HepG2 (cell line): ENCODE measurements at regions not wholly inside any gene's neighbourhood (a gene's known extent, or its start where the extent isn't known, plus 50 kb on each side); places are given as distances from the start of the nearest gene placed in this dataset.

ENCODE experiments used
- DPF2 ChIP-seq: sonication (generic); formaldehyde crosslinking; IDR thresholded peaks from 2 replicates; pipeline ENCODE4 v1.4.0; 2020; ENCODE audit warnings: mild to moderate bottlenecking, low read depth, missing genetic modification reagents, borderline replicate concordance
- EZH2 ChIP-seq: conservative IDR thresholded peaks from 2 replicates; pipeline ENCODE4 v1.6.1; 2012; ENCODE audit warnings: mild to moderate bottlenecking, low read depth, low read length, moderate library complexity
- HNF4A ChIP-seq: sonication (generic); formaldehyde crosslinking; IDR thresholded peaks from 2 replicates; pipeline ENCODE4 v1.4.0; 2020; ENCODE audit warnings: missing genetic modification reagents
- MAZ ChIP-seq, 2 experiments: sonication (generic) in 1 of 2; formaldehyde crosslinking in 1 of 2; IDR thresholded peaks; 2 replicates each; pipeline versions ENCODE4 v1.5.0 to v1.6.1; 2012 to 2020; ENCODE audit warnings: low read depth in 2 of 2, mild to moderate bottlenecking in 2 of 2, borderline replicate concordance in 1 of 2, improper control_type of control experiment in 1 of 2, low read length in 1 of 2, missing genetic modification reagents in 1 of 2, moderate library complexity in 1 of 2
- SAFB2 ChIP-seq: sonication (generic); formaldehyde crosslinking; IDR thresholded peaks from 2 replicates; pipeline ENCODE4 v1.5.1; 2020; ENCODE audit warnings: missing genetic modification reagents, low read depth, mild to moderate bottlenecking, borderline replicate concordance
- THYN1 ChIP-seq: sonication (generic); formaldehyde crosslinking; IDR thresholded peaks from 2 replicates; pipeline ENCODE4 v1.8.1; 2023; ENCODE audit warnings: low read depth, mild to moderate bottlenecking, moderate library complexity, missing genetic modification reagents, borderline replicate concordance
- TRIM24 ChIP-seq: sonication (generic); formaldehyde crosslinking; IDR thresholded peaks from 2 replicates; pipeline ENCODE4 v1.8.0; 2022; ENCODE audit warnings: mild to moderate bottlenecking, missing genetic modification reagents
- ZBTB7A ChIP-seq: sonication (generic); formaldehyde crosslinking; IDR thresholded peaks from 2 replicates; pipeline ENCODE4 v1.8.0; 2022; ENCODE audit warnings: mild to moderate bottlenecking, missing genetic modification reagents
- ZNF251 ChIP-seq: sonication (generic); formaldehyde crosslinking; IDR thresholded peaks from 2 replicates; pipeline ENCODE4 v1.9.0; 2021; ENCODE audit warnings: mild to moderate bottlenecking, missing genetic modification reagents
- ZNF3 ChIP-seq: IDR thresholded peaks from 2 replicates; pipeline ENCODE4 v1.7.0; 2017; ENCODE audit warnings: inconsistent platforms
- TF ChIP-seq, protein P1 (sequence below): sonication (generic); formaldehyde crosslinking; IDR thresholded peaks from 2 replicates; pipeline ENCODE4 v1.5.0; 2020; ENCODE audit warnings: mild to moderate bottlenecking, missing genetic modification reagents, borderline replicate concordance
- TF ChIP-seq, protein P2 (sequence below): sonication (generic); formaldehyde crosslinking; IDR thresholded peaks from 2 replicates; pipeline ENCODE4 v1.5.0; 2020; ENCODE audit warnings: mild to moderate bottlenecking, missing genetic modification reagents, moderate library complexity

DNA sequence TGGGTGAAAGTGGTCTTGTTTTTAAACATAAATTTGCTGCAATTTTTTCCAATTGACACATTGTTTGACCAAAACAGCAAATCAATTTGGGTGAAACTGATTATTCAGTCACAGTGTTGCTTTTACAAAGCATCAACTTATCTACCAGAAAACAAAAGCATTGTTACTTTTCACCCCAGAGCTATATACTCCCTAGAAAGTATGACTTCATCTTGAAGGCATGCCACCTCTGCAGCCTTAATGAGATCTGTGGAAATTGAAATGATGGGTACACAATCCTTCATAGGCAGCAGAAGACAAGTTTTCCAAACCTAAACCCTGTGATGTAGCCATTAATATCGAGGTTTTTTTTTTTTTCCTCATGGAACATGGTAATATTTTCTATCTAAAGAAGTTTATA is 615.9 kb downstream of the CHSY3 start:
- no peak for TF ChIP-seq MAZ (IDR thresholded peaks at IDR 0.05; ENCODE audit: borderline replicate concordance, low read depth, low read length)
- no peak for TF ChIP-seq MAZ (CRISPR knock-in tag; IDR thresholded peaks at IDR 0.05; ENCODE audit: low read depth)
- TF ChIP-seq SAFB2 (CRISPR knock-in tag): no peak
- TF ChIP-seq TRIM24 (CRISPR knock-in tag): no peak
- TF ChIP-seq, protein P1, sequence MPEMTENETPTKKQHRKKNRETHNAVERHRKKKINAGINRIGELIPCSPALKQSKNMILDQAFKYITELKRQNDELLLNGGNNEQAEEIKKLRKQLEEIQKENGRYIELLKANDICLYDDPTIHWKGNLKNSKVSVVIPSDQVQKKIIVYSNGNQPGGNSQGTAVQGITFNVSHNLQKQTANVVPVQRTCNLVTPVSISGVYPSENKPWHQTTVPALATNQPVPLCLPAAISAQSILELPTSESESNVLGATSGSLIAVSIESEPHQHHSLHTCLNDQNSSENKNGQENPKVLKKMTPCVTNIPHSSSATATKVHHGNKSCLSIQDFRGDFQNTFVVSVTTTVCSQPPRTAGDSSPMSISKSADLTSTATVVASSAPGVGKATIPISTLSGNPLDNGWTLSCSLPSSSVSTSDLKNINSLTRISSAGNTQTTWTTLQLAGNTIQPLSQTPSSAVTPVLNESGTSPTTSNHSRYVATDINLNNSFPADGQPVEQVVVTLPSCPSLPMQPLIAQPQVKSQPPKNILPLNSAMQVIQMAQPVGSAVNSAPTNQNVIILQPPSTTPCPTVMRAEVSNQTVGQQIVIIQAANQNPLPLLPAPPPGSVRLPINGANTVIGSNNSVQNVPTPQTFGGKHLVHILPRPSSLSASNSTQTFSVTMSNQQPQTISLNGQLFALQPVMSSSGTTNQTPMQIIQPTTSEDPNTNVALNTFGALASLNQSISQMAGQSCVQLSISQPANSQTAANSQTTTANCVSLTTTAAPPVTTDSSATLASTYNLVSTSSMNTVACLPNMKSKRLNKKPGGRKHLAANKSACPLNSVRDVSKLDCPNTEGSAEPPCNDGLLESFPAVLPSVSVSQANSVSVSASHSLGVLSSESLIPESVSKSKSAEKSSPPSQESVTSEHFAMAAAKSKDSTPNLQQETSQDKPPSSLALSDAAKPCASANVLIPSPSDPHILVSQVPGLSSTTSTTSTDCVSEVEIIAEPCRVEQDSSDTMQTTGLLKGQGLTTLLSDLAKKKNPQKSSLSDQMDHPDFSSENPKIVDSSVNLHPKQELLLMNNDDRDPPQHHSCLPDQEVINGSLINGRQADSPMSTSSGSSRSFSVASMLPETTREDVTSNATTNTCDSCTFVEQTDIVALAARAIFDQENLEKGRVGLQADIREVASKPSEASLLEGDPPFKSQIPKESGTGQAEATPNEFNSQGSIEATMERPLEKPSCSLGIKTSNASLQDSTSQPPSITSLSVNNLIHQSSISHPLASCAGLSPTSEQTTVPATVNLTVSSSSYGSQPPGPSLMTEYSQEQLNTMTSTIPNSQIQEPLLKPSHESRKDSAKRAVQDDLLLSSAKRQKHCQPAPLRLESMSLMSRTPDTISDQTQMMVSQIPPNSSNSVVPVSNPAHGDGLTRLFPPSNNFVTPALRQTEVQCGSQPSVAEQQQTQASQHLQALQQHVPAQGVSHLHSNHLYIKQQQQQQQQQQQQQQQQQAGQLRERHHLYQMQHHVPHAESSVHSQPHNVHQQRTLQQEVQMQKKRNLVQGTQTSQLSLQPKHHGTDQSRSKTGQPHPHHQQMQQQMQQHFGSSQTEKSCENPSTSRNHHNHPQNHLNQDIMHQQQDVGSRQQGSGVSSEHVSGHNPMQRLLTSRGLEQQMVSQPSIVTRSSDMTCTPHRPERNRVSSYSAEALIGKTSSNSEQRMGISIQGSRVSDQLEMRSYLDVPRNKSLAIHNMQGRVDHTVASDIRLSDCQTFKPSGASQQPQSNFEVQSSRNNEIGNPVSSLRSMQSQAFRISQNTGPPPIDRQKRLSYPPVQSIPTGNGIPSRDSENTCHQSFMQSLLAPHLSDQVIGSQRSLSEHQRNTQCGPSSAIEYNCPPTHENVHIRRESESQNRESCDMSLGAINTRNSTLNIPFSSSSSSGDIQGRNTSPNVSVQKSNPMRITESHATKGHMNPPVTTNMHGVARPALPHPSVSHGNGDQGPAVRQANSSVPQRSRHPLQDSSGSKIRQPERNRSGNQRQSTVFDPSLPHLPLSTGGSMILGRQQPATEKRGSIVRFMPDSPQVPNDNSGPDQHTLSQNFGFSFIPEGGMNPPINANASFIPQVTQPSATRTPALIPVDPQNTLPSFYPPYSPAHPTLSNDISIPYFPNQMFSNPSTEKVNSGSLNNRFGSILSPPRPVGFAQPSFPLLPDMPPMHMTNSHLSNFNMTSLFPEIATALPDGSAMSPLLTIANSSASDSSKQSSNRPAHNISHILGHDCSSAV (CRISPR knock-in tag): no peak
- TF ChIP-seq DPF2: no peak
- no peak for TF ChIP-seq ZNF3 (CRISPR knock-in tag)
- TF ChIP-seq ZBTB7A (CRISPR knock-in tag): no peak
- TF ChIP-seq THYN1 (CRISPR knock-in tag): no peak
- TF ChIP-seq ZNF251 (CRISPR knock-in tag): no peak
- TF ChIP-seq HNF4A: no peak
- TF ChIP-seq EZH2: no peak
- TF ChIP-seq, protein P2, sequence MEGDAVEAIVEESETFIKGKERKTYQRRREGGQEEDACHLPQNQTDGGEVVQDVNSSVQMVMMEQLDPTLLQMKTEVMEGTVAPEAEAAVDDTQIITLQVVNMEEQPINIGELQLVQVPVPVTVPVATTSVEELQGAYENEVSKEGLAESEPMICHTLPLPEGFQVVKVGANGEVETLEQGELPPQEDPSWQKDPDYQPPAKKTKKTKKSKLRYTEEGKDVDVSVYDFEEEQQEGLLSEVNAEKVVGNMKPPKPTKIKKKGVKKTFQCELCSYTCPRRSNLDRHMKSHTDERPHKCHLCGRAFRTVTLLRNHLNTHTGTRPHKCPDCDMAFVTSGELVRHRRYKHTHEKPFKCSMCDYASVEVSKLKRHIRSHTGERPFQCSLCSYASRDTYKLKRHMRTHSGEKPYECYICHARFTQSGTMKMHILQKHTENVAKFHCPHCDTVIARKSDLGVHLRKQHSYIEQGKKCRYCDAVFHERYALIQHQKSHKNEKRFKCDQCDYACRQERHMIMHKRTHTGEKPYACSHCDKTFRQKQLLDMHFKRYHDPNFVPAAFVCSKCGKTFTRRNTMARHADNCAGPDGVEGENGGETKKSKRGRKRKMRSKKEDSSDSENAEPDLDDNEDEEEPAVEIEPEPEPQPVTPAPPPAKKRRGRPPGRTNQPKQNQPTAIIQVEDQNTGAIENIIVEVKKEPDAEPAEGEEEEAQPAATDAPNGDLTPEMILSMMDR (CRISPR knock-in tag): no peak
